Activated CD4-positive, alpha-beta T cell treated with anti-CD3 and anti-CD28 coated beads, Interleukin-2, amount 50 U/mL, for 4 hours (primary cell): ENCODE measurements at regions not wholly inside any gene's neighbourhood (a gene's known extent, or its start where the extent isn't known, plus 50 kb on each side); places are given as distances from the start of the nearest gene placed in this dataset.

ENCODE experiments used
- DNase-seq, 2 experiments: peaks; one replicate each; pipeline ENCODE4 v3.0.0-alpha.2; 2020

- DNase-seq: no peak
Measured at GRCh38 chr13:73740666-73741065, 393.5 kb downstream of the KLF12 start.

GRCh38 chr13:73739394-73739793, 394.8 kb downstream of the KLF12 start:
- no peak for DNase-seq

- no peak for DNase-seq
Measured at GRCh38 chr13:73738626-73739025, 395.6 kb downstream of the KLF12 start.

- DNase-seq: no peak
Measured at GRCh38 chr13:73737214-73737613, 397.0 kb downstream of the KLF12 start.

GRCh38 chr13:73733706-73734105, 400.5 kb downstream of the KLF12 start:
- no peak for DNase-seq

- no peak for DNase-seq
Measured at GRCh38 chr13:73732350-73732749, 401.9 kb downstream of the KLF12 start.

GRCh38 chr13:73731564-73731963, 402.6 kb downstream of the KLF12 start:
- DNase-seq: no peak

GRCh38 chr13:73730014-73730413, 404.2 kb downstream of the KLF12 start:
- no peak for DNase-seq

- no peak for DNase-seq
Measured at GRCh38 chr13:73729046-73729445, 405.2 kb downstream of the KLF12 start.

GRCh38 chr13:73722120-73722519, 412.1 kb downstream of the KLF12 start:
- no peak for DNase-seq

GRCh38 chr13:73721571-73721970, 412.6 kb downstream of the KLF12 start:
- no peak for DNase-seq

GRCh38 chr13:73720216-73720840, 413.9 kb downstream of the KLF12 start:
- DNase-seq: no peak

- no peak for DNase-seq
Measured at GRCh38 chr13:73718246-73718645, 416.0 kb downstream of the KLF12 start.

- no peak for DNase-seq
Measured at GRCh38 chr13:73717632-73718031, 416.6 kb downstream of the KLF12 start.

- DNase-seq: no peak
Measured at GRCh38 chr13:73715911-73716510, 418.2 kb downstream of the KLF12 start.

GRCh38 chr13:73715114-73715910, 418.9 kb downstream of the KLF12 start:
- peak; percentile 37 to 39 for DNase-seq

- no peak for DNase-seq
Measured at GRCh38 chr13:73714522-73714921, 419.7 kb downstream of the KLF12 start.

GRCh38 chr13:73708393-73708985, 425.7 kb downstream of the KLF12 start:
- peak; percentile 46 to 48 for DNase-seq

- no peak for DNase-seq
Measured at GRCh38 chr13:73704587-73704986, 429.6 kb downstream of the KLF12 start.

- DNase-seq: no peak
Measured at GRCh38 chr13:73703606-73704005, 430.6 kb downstream of the KLF12 start.

- peak; percentile 17 to 27 for DNase-seq
Measured at GRCh38 chr13:73702419-73703071, 431.7 kb downstream of the KLF12 start.

- no peak for DNase-seq
Measured at GRCh38 chr13:73701160-73701559, 433.0 kb downstream of the KLF12 start.

- no peak for DNase-seq
Measured at GRCh38 chr13:73698859-73699258, 435.3 kb downstream of the KLF12 start.
